Loucy (cell line): ENCODE measurements at regions not wholly inside any gene's neighbourhood (a gene's known extent, or its start where the extent isn't known, plus 50 kb on each side); places are given as distances from the start of the nearest gene placed in this dataset.

Experiments used
- H2AFZ ChIP-seq: fragments of 200-600 bp; sonication (generic); 2 replicates; pipeline ENCODE4 v1.6.0; 2016; ENCODE audit warnings: antibody characterized with exemption, mild to moderate bottlenecking, low read length, moderate library complexity
- H3F3A ChIP-seq: fragments of 200-600 bp; 2 replicates; pipeline ENCODE4 v1.6.0; 2016; ENCODE audit warnings: antibody characterized with exemption, low read depth, mild to moderate bottlenecking
- H3K27me3 ChIP-seq: fragments of 200-600 bp; sonication (generic); 2 replicates; pipeline ENCODE4 v1.6.1; 2014; ENCODE audit warnings: low read length, mild to moderate bottlenecking; ENCODE audit not compliant: insufficient read depth, poor library complexity, severe bottlenecking
- H3K36me3 ChIP-seq: fragments of 200-600 bp; sonication (generic); 2 replicates; pipeline ENCODE4 v1.6.1; 2016; ENCODE audit warnings: low read length; ENCODE audit not compliant: insufficient read depth
- H3K4me1 ChIP-seq: fragments of 200-600 bp; sonication (generic); 2 replicates; pipeline ENCODE4 v1.5.1; 2014; ENCODE audit warnings: low read length, mild to moderate bottlenecking; ENCODE audit not compliant: insufficient read depth, poor library complexity, severe bottlenecking
- H3K4me2 ChIP-seq: fragments of 200-600 bp; sonication (generic); 2 replicates; pipeline ENCODE4 v1.6.0; 2014; ENCODE audit warnings: antibody characterized with exemption, low read length, low read depth, mild to moderate bottlenecking; ENCODE audit not compliant: poor library complexity, severe bottlenecking
- H3K4me3 ChIP-seq: fragments of 200-600 bp; sonication (generic); 2 replicates; pipeline ENCODE4 v1.5.1; 2014; ENCODE audit warnings: low read length, mild to moderate bottlenecking, mixed read lengths; ENCODE audit not compliant: poor library complexity, severe bottlenecking
- H3K79me2 ChIP-seq: fragments of 200-600 bp; sonication (generic); 2 replicates; pipeline ENCODE4 v1.6.1; 2014; ENCODE audit warnings: low read length; ENCODE audit not compliant: insufficient read depth
- H3K9ac ChIP-seq: fragments of 200-600 bp; sonication (generic); 2 replicates; pipeline ENCODE4 v1.6.0; 2014; ENCODE audit warnings: mild to moderate bottlenecking, low read depth, low read length, moderate library complexity; ENCODE audit not compliant: poor library complexity, severe bottlenecking
- H3K9me2 ChIP-seq: fragments of 200-600 bp; sonication (generic); replicated peaks from 2 replicates; pipeline ENCODE4 v1.6.1; 2016; ENCODE audit warnings: low read depth, low read length, mixed read lengths
- H3K9me3 ChIP-seq: fragments of 200-600 bp; sonication (generic); 2 replicates; pipeline ENCODE4 v1.6.1; 2014; ENCODE audit warnings: mild to moderate bottlenecking, antibody characterized with exemption, low read length, low read depth; ENCODE audit not compliant: insufficient read depth
- H4K20me1 ChIP-seq: fragments of 200-600 bp; sonication (generic); 2 replicates; pipeline ENCODE4 v1.6.0; 2014; ENCODE audit warnings: antibody characterized with exemption, low read length, mild to moderate bottlenecking; ENCODE audit not compliant: insufficient read depth, poor library complexity, severe bottlenecking
- EZH2phosphoT487 ChIP-seq: fragments of 200-600 bp; IDR thresholded peaks from 2 replicates; pipeline ENCODE4 v1.6.1; 2018; ENCODE audit warnings: antibody characterized with exemption, mild to moderate bottlenecking, moderate library complexity, borderline replicate concordance
- TF ChIP-seq, protein P1 (sequence below): fragments of 200-600 bp; sonication (generic); conservative IDR thresholded peaks from 2 replicates; pipeline ENCODE4 v1.5.1; 2014; ENCODE audit warnings: mild to moderate bottlenecking, antibody characterized with exemption, low read length

DNA sequence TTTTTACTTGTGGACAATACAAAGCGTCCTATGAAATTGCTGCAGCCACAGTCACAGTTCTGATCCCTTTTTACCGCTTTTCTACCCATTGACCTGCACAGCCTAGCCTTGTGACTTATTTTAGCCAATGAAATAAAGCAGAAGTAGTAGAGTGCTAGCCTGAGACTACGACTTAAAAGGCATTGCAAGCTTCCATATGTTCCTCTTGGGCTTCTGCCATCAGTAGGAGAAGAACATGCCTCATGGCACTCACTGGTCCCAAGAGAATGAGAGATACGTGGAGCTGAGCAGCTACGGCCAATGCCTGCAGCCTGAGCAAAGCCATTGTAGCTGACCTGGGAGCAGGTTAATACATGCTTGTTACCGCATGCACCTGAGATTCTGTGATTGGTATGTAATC lies 416.6 kb upstream of the CLINT1 start:
- Histone ChIP-seq H2AFZ (no peak overlapping the region), H3K9me2 (no peaks in the 10 kb centered on the region), H3K36me3 (no peaks in the 10 kb centered on the region), H4K20me1 (no peaks in the 10 kb centered on the region), H3F3A (no peaks in the 10 kb centered on the region), H3K9me3 (no peaks in the 10 kb centered on the region), H3K4me2 (no peak overlapping the region), H3K4me1 (peaks cover 4% of the 10 kb centered on the region), H3K27me3 (no peaks in the 10 kb centered on the region), H3K4me3 (no peak overlapping the region), H3K79me2 (no peaks in the 10 kb centered on the region), H3K9ac (no peak overlapping the region)
- no peak for TF ChIP-seq EZH2phosphoT487
- TF ChIP-seq, protein P1, sequence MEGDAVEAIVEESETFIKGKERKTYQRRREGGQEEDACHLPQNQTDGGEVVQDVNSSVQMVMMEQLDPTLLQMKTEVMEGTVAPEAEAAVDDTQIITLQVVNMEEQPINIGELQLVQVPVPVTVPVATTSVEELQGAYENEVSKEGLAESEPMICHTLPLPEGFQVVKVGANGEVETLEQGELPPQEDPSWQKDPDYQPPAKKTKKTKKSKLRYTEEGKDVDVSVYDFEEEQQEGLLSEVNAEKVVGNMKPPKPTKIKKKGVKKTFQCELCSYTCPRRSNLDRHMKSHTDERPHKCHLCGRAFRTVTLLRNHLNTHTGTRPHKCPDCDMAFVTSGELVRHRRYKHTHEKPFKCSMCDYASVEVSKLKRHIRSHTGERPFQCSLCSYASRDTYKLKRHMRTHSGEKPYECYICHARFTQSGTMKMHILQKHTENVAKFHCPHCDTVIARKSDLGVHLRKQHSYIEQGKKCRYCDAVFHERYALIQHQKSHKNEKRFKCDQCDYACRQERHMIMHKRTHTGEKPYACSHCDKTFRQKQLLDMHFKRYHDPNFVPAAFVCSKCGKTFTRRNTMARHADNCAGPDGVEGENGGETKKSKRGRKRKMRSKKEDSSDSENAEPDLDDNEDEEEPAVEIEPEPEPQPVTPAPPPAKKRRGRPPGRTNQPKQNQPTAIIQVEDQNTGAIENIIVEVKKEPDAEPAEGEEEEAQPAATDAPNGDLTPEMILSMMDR, result no peak

DNA sequence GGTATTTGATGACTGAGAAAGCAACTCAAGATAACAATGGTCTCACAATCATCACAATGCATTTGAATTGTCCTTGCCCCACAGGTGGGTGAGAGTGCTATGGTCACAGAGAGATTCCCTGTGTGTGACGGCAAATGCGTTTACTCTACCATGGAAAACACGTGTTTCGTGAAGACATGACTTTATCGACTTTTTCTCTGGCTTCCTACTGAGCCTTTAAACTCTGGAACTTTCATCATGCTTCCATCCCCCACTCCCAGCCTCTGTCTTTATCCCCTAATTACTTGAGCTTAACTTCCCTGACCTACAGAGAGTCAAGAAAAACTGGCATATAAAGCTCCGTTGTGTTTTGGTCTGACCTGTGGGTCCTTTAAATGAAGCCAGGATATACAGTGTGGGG lies 414.1 kb upstream of the CLINT1 start:
- no peak overlapping the region for H3K9ac ChIP-seq
- H3K4me3 ChIP-seq, result no peak overlapping the region
- H3K4me2 ChIP-seq, result no peak overlapping the region
- H3K4me1 ChIP-seq, result peaks cover 8% of the 10 kb centered on the region
- H3K9me2 ChIP-seq, result no peaks in the 10 kb centered on the region
- no peaks in the 10 kb centered on the region for H3K9me3 ChIP-seq
- H2AFZ ChIP-seq, result no peak overlapping the region
- TF ChIP-seq EZH2phosphoT487, result no peak
- TF ChIP-seq, protein P1, result no peak
- H3K27me3 ChIP-seq, result no peaks in the 10 kb centered on the region
- no peaks in the 10 kb centered on the region for H4K20me1 ChIP-seq
- H3F3A ChIP-seq, result peaks cover 3% of the 10 kb centered on the region; the same call in 1 of the 2 replicates
- H3K36me3 ChIP-seq, result no peaks in the 10 kb centered on the region
- H3K79me2 ChIP-seq, result no peaks in the 10 kb centered on the region

DNA sequence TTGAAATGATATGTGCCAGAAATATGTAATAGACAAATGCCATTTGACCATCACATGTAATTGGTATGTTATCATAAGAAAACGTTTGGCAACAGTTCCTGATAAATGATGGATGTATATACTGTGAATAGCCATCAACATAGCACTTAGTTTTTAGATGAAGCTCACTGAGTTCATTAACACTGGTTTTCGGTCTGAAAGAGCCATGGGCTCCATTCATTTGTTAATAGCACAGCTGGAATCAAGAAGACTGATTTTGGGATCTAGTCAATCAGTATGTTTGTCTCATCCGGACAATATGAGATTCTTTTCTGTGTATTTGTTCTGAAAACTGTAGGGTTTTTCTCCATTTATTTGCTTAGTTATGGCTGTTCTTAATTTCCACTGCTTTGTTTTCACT lies 413.5 kb upstream of the CLINT1 start:
- Histone ChIP-seq H3K9me2 (no peaks in the 10 kb centered on the region), H3K36me3 (no peaks in the 10 kb centered on the region), H3F3A (peaks cover 3% of the 10 kb centered on the region; the same call in 1 of the 2 replicates), H3K79me2 (no peaks in the 10 kb centered on the region), H3K9me3 (no peaks in the 10 kb centered on the region), H2AFZ (no peak overlapping the region), H3K4me2 (no peak overlapping the region), H3K4me1 (peaks cover 8% of the 10 kb centered on the region), H3K4me3 (no peak overlapping the region), H3K9ac (no peak overlapping the region), H3K27me3 (no peaks in the 10 kb centered on the region), H4K20me1 (no peaks in the 10 kb centered on the region)
- TF ChIP-seq, protein P1, result no peak
- no peak for TF ChIP-seq EZH2phosphoT487
